ENCODE measurements at regions not wholly inside any gene's neighbourhood (a gene's known extent, or its start where the extent isn't known, plus 50 kb on each side); places are given as distances from the start of the nearest gene placed in this dataset.

- H3K4me3 Mint-ChIP-seq: no peak overlapping the region
- no peaks in the 10 kb centered on the region for H3F3A ChIP-seq (replicated peaks; ENCODE audit: low read depth)
- H3K9me3 Mint-ChIP-seq: no peaks in the 10 kb centered on the region
- TF ChIP-seq EZH2phosphoT487 (IDR thresholded peaks at IDR 0.05; ENCODE audit: unreplicated experiment) (no peak), STAT1 (IDR thresholded peaks at IDR 0.05; ENCODE audit: unreplicated experiment) (no peak), EZH2 (IDR thresholded peaks at IDR 0.05; ENCODE audit: low read depth, unreplicated experiment) (no peak), JUNB (IDR thresholded peaks at IDR 0.05; ENCODE audit: unreplicated experiment) (no peak), CREB1 (CRISPR knock-in tag; IDR thresholded peaks at IDR 0.05; ENCODE audit: low read depth) (no peak), ZNF331 (CRISPR knock-in tag; IDR thresholded peaks at IDR 0.05; ENCODE audit: low read depth) (no peak), NANOG (IDR thresholded peaks at IDR 0.05; ENCODE audit: borderline replicate concordance) (no peak), ZNF114 (CRISPR knock-in tag; IDR thresholded peaks at IDR 0.05) (0 out of 2 replicates have a peak, but pooled peaks have one; percentile 11), POLR2AphosphoS5 (IDR thresholded peaks at IDR 0.05; ENCODE audit: low read depth) (no peak)
- TF ChIP-seq, protein P1, sequence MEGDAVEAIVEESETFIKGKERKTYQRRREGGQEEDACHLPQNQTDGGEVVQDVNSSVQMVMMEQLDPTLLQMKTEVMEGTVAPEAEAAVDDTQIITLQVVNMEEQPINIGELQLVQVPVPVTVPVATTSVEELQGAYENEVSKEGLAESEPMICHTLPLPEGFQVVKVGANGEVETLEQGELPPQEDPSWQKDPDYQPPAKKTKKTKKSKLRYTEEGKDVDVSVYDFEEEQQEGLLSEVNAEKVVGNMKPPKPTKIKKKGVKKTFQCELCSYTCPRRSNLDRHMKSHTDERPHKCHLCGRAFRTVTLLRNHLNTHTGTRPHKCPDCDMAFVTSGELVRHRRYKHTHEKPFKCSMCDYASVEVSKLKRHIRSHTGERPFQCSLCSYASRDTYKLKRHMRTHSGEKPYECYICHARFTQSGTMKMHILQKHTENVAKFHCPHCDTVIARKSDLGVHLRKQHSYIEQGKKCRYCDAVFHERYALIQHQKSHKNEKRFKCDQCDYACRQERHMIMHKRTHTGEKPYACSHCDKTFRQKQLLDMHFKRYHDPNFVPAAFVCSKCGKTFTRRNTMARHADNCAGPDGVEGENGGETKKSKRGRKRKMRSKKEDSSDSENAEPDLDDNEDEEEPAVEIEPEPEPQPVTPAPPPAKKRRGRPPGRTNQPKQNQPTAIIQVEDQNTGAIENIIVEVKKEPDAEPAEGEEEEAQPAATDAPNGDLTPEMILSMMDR (conservative IDR thresholded peaks at IDR 0.05; ENCODE audit: low read depth in 2 of 2): 0 out of 4 replicates have a peak, but pooled peaks of 1 of the 2 experiments have one; percentile 17
- TF ChIP-seq, protein P2, sequence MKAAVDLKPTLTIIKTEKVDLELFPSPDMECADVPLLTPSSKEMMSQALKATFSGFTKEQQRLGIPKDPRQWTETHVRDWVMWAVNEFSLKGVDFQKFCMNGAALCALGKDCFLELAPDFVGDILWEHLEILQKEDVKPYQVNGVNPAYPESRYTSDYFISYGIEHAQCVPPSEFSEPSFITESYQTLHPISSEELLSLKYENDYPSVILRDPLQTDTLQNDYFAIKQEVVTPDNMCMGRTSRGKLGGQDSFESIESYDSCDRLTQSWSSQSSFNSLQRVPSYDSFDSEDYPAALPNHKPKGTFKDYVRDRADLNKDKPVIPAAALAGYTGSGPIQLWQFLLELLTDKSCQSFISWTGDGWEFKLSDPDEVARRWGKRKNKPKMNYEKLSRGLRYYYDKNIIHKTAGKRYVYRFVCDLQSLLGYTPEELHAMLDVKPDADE (IDR thresholded peaks at IDR 0.05): no peak
- TF ChIP-seq, protein P3, sequence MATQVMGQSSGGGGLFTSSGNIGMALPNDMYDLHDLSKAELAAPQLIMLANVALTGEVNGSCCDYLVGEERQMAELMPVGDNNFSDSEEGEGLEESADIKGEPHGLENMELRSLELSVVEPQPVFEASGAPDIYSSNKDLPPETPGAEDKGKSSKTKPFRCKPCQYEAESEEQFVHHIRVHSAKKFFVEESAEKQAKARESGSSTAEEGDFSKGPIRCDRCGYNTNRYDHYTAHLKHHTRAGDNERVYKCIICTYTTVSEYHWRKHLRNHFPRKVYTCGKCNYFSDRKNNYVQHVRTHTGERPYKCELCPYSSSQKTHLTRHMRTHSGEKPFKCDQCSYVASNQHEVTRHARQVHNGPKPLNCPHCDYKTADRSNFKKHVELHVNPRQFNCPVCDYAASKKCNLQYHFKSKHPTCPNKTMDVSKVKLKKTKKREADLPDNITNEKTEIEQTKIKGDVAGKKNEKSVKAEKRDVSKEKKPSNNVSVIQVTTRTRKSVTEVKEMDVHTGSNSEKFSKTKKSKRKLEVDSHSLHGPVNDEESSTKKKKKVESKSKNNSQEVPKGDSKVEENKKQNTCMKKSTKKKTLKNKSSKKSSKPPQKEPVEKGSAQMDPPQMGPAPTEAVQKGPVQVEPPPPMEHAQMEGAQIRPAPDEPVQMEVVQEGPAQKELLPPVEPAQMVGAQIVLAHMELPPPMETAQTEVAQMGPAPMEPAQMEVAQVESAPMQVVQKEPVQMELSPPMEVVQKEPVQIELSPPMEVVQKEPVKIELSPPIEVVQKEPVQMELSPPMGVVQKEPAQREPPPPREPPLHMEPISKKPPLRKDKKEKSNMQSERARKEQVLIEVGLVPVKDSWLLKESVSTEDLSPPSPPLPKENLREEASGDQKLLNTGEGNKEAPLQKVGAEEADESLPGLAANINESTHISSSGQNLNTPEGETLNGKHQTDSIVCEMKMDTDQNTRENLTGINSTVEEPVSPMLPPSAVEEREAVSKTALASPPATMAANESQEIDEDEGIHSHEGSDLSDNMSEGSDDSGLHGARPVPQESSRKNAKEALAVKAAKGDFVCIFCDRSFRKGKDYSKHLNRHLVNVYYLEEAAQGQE (IDR thresholded peaks at IDR 0.05; ENCODE audit: unreplicated experiment): no peak
- TF ChIP-seq, protein P4, sequence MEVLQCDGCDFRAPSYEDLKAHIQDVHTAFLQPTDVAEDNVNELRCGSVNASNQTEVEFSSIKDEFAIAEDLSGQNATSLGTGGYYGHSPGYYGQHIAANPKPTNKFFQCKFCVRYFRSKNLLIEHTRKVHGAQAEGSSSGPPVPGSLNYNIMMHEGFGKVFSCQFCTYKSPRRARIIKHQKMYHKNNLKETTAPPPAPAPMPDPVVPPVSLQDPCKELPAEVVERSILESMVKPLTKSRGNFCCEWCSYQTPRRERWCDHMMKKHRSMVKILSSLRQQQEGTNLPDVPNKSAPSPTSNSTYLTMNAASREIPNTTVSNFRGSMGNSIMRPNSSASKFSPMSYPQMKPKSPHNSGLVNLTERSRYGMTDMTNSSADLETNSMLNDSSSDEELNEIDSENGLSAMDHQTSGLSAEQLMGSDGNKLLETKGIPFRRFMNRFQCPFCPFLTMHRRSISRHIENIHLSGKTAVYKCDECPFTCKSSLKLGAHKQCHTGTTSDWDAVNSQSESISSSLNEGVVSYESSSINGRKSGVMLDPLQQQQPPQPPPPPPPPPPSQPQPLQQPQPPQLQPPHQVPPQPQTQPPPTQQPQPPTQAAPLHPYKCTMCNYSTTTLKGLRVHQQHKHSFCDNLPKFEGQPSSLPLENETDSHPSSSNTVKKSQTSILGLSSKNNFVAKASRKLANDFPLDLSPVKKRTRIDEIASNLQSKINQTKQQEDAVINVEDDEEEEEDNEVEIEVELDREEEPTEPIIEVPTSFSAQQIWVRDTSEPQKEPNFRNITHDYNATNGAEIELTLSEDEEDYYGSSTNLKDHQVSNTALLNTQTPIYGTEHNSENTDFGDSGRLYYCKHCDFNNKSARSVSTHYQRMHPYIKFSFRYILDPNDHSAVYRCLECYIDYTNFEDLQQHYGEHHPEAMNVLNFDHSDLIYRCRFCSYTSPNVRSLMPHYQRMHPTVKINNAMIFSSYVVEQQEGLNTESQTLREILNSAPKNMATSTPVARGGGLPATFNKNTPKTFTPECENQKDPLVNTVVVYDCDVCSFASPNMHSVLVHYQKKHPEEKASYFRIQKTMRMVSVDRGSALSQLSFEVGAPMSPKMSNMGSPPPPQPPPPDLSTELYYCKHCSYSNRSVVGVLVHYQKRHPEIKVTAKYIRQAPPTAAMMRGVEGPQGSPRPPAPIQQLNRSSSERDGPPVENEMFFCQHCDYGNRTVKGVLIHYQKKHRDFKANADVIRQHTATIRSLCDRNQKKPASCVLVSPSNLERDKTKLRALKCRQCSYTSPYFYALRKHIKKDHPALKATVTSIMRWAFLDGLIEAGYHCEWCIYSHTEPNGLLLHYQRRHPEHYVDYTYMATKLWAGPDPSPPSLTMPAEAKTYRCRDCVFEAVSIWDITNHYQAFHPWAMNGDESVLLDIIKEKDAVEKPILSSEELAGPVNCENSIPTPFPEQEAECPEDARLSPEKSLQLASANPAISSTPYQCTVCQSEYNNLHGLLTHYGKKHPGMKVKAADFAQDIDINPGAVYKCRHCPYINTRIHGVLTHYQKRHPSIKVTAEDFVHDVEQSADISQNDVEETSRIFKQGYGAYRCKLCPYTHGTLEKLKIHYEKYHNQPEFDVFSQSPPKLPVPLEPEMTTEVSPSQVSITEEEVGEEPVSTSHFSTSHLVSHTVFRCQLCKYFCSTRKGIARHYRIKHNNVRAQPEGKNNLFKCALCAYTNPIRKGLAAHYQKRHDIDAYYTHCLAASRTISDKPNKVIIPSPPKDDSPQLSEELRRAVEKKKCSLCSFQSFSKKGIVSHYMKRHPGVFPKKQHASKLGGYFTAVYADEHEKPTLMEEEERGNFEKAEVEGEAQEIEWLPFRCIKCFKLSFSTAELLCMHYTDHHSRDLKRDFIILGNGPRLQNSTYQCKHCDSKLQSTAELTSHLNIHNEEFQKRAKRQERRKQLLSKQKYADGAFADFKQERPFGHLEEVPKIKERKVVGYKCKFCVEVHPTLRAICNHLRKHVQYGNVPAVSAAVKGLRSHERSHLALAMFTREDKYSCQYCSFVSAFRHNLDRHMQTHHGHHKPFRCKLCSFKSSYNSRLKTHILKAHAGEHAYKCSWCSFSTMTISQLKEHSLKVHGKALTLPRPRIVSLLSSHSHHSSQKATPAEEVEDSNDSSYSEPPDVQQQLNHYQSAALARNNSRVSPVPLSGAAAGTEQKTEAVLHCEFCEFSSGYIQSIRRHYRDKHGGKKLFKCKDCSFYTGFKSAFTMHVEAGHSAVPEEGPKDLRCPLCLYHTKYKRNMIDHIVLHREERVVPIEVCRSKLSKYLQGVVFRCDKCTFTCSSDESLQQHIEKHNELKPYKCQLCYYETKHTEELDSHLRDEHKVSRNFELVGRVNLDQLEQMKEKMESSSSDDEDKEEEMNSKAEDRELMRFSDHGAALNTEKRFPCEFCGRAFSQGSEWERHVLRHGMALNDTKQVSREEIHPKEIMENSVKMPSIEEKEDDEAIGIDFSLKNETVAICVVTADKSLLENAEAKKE (CRISPR knock-in tag; IDR thresholded peaks at IDR 0.05): peak; percentile 83
- no peak overlapping the region for H3K4me2 ChIP-seq
- no peaks in the 10 kb centered on the region for H3K79me2 ChIP-seq (replicated peaks; ENCODE audit: insufficient read depth)
- no peaks in the 10 kb centered on the region for H3K9me2 ChIP-seq (ENCODE audit: insufficient read depth)
- H3K4me3 ChIP-seq: no peak overlapping the region
- H3K27me3 Mint-ChIP-seq (ENCODE audit: insufficient read depth, low read depth, poor library complexity): peaks cover 4% of the 10 kb centered on the region
- no peak overlapping the region for H3K27ac ChIP-seq (ENCODE audit: low read depth)
- H4K20me1 ChIP-seq (replicated peaks; ENCODE audit: insufficient read depth): no peaks in the 10 kb centered on the region
- H3K27ac Mint-ChIP-seq: no peak overlapping the region
- H2AFZ ChIP-seq: no peak overlapping the region
- peaks cover 17% of the 10 kb centered on the region for H3K4me1 Mint-ChIP-seq
- no peaks in the 10 kb centered on the region for H3K36me3 ChIP-seq (ENCODE audit: insufficient read depth)
- ATAC-seq (peak; percentile 99), DNase-seq (ENCODE audit: low spot score) (peak; percentile 80)
- H3K36me3 Mint-ChIP-seq (ENCODE audit: low read depth): no peaks in the 10 kb centered on the region
- no peaks in the 10 kb centered on the region for H3K27me3 ChIP-seq (ENCODE audit: insufficient read depth)
- peaks cover 21% of the 10 kb centered on the region for H3K4me1 ChIP-seq (ENCODE audit: insufficient read depth)
These were observed 691.1 kb downstream of the FLRT2 start for GRCh38 chr14:86221000-86221399.

Measured in GM23338 (cell line).